Ishikawa (cell line): ENCODE measurements at regions not wholly inside any gene's neighbourhood (a gene's known extent, or its start where the extent isn't known, plus 50 kb on each side); places are given as distances from the start of the nearest gene placed in this dataset.

Experiments
- CREB1 ChIP-seq: IDR thresholded peaks from 2 replicates; pipeline ENCODE4 v1.6.1; 2012; ENCODE audit warnings: low read depth
- EGR1 ChIP-seq: IDR thresholded peaks from 2 replicates; pipeline ENCODE4 v1.6.1; 2012
- EP300 ChIP-seq: IDR thresholded peaks from 2 replicates; pipeline ENCODE4 v1.6.1; 2012; ENCODE audit warnings: borderline replicate concordance
- NFIC ChIP-seq: IDR thresholded peaks from 2 replicates; pipeline ENCODE4 v1.6.1; 2012

GRCh38 chr10:30178356-30178964, 119.1 kb upstream of the JCAD start:
- TF ChIP-seq EP300 (no peak), EGR1 (no peak), CREB1 (no peak), NFIC (no peak)
